Keratinocyte (primary cell): ENCODE measurements at regions not wholly inside any gene's neighbourhood (a gene's known extent, or its start where the extent isn't known, plus 50 kb on each side); places are given as distances from the start of the nearest gene placed in this dataset.

Experiments used
- DNase-seq: peaks from one replicate; pipeline ENCODE4 v3.0.0-alpha.2; 2011; ENCODE audit warnings: low read depth, missing footprints, low spot score
- FAIRE-seq: peaks from 2 replicates; lab custom pipeline; 2011; peaks lifted over from hg19 to GRCh38; lab: Jason Lieb, UNC
- H2AFZ ChIP-seq: 2 replicates; pipeline ENCODE4 v1.6.0; 2012; ENCODE audit warnings: low read length, control low read depth, inconsistent platforms; ENCODE audit not compliant: control insufficient read depth
- H3K27ac ChIP-seq: 2 replicates; pipeline ENCODE4 v1.5.1; 2011; ENCODE audit warnings: low read length; ENCODE audit not compliant: control insufficient read depth, insufficient read depth
- H3K27me3 ChIP-seq: 3 replicates; pipeline ENCODE4 v1.6.0; 2011; ENCODE audit warnings: low read length; ENCODE audit not compliant: control insufficient read depth, insufficient read depth; ENCODE audit errors: extremely low read depth
- H3K36me3 ChIP-seq, 2 experiments: 2 replicates in 1 of 2; 3 replicates in 1 of 2; pipeline ENCODE4 v1.5.1; 2011; ENCODE audit warnings: low read length in 2 of 2, mild to moderate bottlenecking in 1 of 2; ENCODE audit not compliant: control insufficient read depth in 2 of 2, insufficient read depth in 2 of 2; ENCODE audit errors: extremely low read depth in 1 of 2
- H3K4me1 ChIP-seq: 3 replicates; pipeline ENCODE4 v1.5.1; 2011; ENCODE audit warnings: low read length; ENCODE audit not compliant: control insufficient read depth, insufficient read depth; ENCODE audit errors: extremely low read depth
- H3K4me2 ChIP-seq: 3 replicates; pipeline ENCODE4 v1.6.0; 2011; ENCODE audit warnings: low read depth, low read length; ENCODE audit not compliant: control insufficient read depth, insufficient read depth; ENCODE audit errors: extremely low read depth
- H3K4me3 ChIP-seq, 3 experiments: fragments of 200-600 bp in 1 of 3; sonication (generic) in 1 of 3; 2 replicates in 2 of 3; 3 replicates in 1 of 3; pipeline ENCODE4 v1.5.1; 2011 to 2016; ENCODE audit warnings: low read length in 3 of 3, mild to moderate bottlenecking in 3 of 3, control low read depth in 2 of 3, inconsistent platforms in 1 of 3, low read depth in 1 of 3, mixed read lengths in 1 of 3, mixed run types in 1 of 3, moderate library complexity in 1 of 3; ENCODE audit not compliant: control insufficient read depth in 2 of 3, insufficient read depth in 2 of 3; ENCODE audit errors: extremely low read depth in 1 of 3
- H3K79me2 ChIP-seq: 2 replicates; pipeline ENCODE4 v1.6.0; 2012; ENCODE audit warnings: low read length; ENCODE audit not compliant: control insufficient read depth, insufficient read depth
- H3K9ac ChIP-seq: 3 replicates; pipeline ENCODE4 v1.6.0; 2011; ENCODE audit warnings: low read length; ENCODE audit not compliant: control insufficient read depth, insufficient read depth; ENCODE audit errors: extremely low read depth
- H3K9me1 ChIP-seq: 3 replicates; pipeline ENCODE4 v1.6.0; 2011; ENCODE audit warnings: low read length; ENCODE audit not compliant: control insufficient read depth, insufficient read depth; ENCODE audit errors: extremely low read depth
- H3K9me3 ChIP-seq: 2 replicates; pipeline ENCODE4 v1.5.1; 2012; ENCODE audit warnings: low read depth, low read length; ENCODE audit not compliant: control insufficient read depth
- H4K20me1 ChIP-seq: 3 replicates; pipeline ENCODE4 v1.6.0; 2011; ENCODE audit warnings: low read length; ENCODE audit not compliant: control insufficient read depth, insufficient read depth; ENCODE audit errors: extremely low read depth
- CTCF ChIP-seq, 3 experiments: IDR thresholded peaks in 1 of 3; conservative IDR thresholded peaks in 1 of 3; optimal IDR thresholded peaks in 1 of 3; 2 replicates in 2 of 3; 3 replicates in 1 of 3; pipeline versions ENCODE3 to v1.5.1; 2011; ENCODE audit warnings: low read length in 3 of 3, mild to moderate bottlenecking in 3 of 3, moderate library complexity in 2 of 3, control low read depth in 1 of 3, inconsistent platforms in 1 of 3; ENCODE audit not compliant: insufficient read depth in 2 of 3; ENCODE audit errors: extremely low read depth in 1 of 3
- EZH2 ChIP-seq: IDR thresholded peaks from one replicate; pipeline ENCODE4 v1.6.1; 2012; ENCODE audit warnings: inconsistent platforms, mild to moderate bottlenecking, low read length, moderate library complexity
- dilution Hi-C: fragments of 300-500 bp; cut with MboI; formaldehyde crosslinking; loops from one replicate; pipeline ENCODE4 v1.7.0; 2020; ENCODE audit warnings: low sequenced_read_pairs; ENCODE audit not compliant: extremely low pct_ligation_motif_present

GRCh38 chr11:42778193-42778592, 533.6 kb upstream of the API5 start:
- no peak overlapping the region for H3K4me3 ChIP-seq
- DNase-seq (no peak), FAIRE-seq (no peak)
- no peaks in the 10 kb centered on the region for H3K79me2 ChIP-seq
- no peaks in the 10 kb centered on the region for H3K9me3 ChIP-seq
- TF ChIP-seq CTCF (optimal IDR thresholded peaks at IDR 0.05 in 1 of 3, IDR thresholded peaks at IDR 0.05 in 1 of 3, conservative IDR thresholded peaks at IDR 0.05 in 1 of 3; ENCODE audit: extremely low read depth in 1 of 3, insufficient read depth in 2 of 3, low read length in 3 of 3): no peak
- no peak for TF ChIP-seq EZH2
- no peak overlapping the region for H3K27ac ChIP-seq
- H3K9ac ChIP-seq: no peak overlapping the region
- dilution Hi-C loops: no loop called here
- no peaks in the 10 kb centered on the region for H3K27me3 ChIP-seq
- H3K9me1 ChIP-seq: no peaks in the 10 kb centered on the region
- no peaks in the 10 kb centered on the region for H4K20me1 ChIP-seq
- no peak overlapping the region for H2AFZ ChIP-seq
- no peaks in the 10 kb centered on the region for H3K4me1 ChIP-seq
- H3K4me2 ChIP-seq: no peak overlapping the region
- no peaks in the 10 kb centered on the region for H3K36me3 ChIP-seq

GRCh38 chr11:42779555-42779954, 532.2 kb upstream of the API5 start:
- dilution Hi-C loops: no loop called here

More at GRCh38 chr11:42779555-42779954, 532.2 kb upstream of the API5 start:
- no peak for DNase-seq
- no peaks in the 10 kb centered on the region for H3K4me1 ChIP-seq
- H3K27me3 ChIP-seq: no peaks in the 10 kb centered on the region
- H3K4me2 ChIP-seq: no peak overlapping the region
- H3K9ac ChIP-seq: no peak overlapping the region
- H3K9me3 ChIP-seq: no peaks in the 10 kb centered on the region
- no peaks in the 10 kb centered on the region for H4K20me1 ChIP-seq
- H2AFZ ChIP-seq: no peak overlapping the region
- H3K27ac ChIP-seq: no peak overlapping the region
- TF ChIP-seq EZH2: no peak
- no peak for TF ChIP-seq CTCF (optimal IDR thresholded peaks at IDR 0.05 in 1 of 3, IDR thresholded peaks at IDR 0.05 in 1 of 3, conservative IDR thresholded peaks at IDR 0.05 in 1 of 3; ENCODE audit: extremely low read depth in 1 of 3, insufficient read depth in 2 of 3, low read length in 3 of 3)
- H3K4me3 ChIP-seq: no peak overlapping the region
- H3K36me3 ChIP-seq: no peaks in the 10 kb centered on the region
- H3K9me1 ChIP-seq: no peaks in the 10 kb centered on the region
- FAIRE-seq: no peak
- H3K79me2 ChIP-seq: no peaks in the 10 kb centered on the region
